Hematopoietic multipotent progenitor cell treated with erythropoietin and hydrocortisone succinate and interleukin-3 and kit ligand, for 8 days (in vitro differentiated cells): ENCODE measurements at regions not wholly inside any gene's neighbourhood (a gene's known extent, or its start where the extent isn't known, plus 50 kb on each side); places are given as distances from the start of the nearest gene placed in this dataset.
"Not testable (repeated sequence)": the region's sequence is repeated elsewhere in the genome, so short reads cannot be mapped to it uniquely, and the experiment has no call there.

Source experiments
- DNase-seq: peaks from one replicate; pipeline ENCODE4 v3.0.0-alpha.2; 2015

DNA sequence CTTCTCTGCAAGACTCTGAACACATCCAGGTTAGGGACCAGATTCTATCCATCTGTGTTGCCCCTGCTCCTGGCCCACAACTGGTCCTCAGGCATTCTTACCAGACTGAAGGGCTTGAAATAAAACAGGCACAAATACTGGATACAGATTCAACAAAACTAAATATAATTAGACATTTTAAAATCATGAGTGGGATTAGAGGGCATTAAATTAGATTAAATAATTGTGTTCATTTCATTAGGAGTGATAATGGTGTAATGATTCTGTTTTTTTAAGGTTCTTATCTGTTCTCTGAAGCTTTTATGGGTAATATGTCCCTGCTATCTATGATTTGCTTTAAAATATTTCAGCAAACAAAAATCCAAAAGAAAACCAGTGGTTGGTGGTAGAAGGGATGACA lies 226.5 kb downstream of the IRS1 start:
- no peak for DNase-seq

DNA sequence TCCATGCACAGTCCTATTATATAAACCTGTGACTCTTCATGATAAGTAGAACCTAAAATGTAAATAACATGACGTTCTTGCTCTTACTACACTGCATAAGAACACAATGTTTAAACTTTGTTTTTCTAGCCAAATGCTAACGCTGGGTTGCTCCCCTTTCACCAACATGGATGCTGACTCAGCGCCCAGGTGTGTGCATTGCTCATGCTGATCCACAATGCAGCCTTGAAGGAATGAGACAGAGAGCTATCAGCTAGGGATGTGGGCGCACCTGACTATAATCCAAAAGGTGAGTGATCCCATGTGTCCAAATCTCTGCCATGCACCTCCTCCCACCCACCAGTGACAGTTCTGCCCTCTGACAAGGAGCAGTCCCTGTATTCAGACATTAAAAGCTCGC lies 235.0 kb downstream of the IRS1 start:
- DNase-seq = no peak

DNA sequence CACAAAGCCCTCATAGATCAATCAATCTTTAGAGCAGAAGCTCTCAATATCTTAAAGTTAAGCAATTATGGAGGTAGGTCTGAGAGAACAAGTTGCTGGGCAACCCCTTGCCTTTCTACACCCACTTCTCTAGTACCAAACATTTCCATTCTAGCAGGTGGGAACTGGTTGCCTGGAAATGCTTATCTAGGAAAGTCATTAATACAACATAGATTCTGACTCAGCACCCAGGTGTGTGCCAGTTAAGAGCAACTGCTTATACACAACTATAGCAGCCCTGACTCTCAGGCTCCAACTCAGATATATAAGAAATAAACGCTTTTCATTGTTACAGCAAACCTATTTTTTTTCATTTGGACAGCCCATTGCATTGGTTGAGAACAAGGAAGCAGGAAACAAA lies 237.7 kb downstream of the IRS1 start:
- DNase-seq = no peak

DNA sequence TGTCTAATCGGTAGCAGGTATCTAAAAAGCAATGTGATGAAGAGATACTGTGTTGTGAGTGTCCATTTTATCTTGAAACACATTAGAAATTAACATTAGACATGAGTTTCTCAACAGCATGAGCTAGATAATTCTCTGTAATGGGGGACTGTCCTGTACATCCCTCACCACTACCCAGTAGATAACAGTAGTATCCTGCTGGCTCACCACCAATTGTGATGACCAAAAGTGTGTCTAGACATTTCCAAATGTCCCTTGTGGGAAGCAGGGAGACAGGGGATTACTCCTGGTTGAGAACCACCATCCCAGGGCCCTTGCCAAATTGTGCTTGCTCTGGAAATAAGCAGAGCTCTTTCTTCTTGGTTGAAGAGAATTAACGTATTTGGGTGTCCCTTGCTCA lies 239.3 kb downstream of the IRS1 start:
- DNase-seq = no peak

DNA sequence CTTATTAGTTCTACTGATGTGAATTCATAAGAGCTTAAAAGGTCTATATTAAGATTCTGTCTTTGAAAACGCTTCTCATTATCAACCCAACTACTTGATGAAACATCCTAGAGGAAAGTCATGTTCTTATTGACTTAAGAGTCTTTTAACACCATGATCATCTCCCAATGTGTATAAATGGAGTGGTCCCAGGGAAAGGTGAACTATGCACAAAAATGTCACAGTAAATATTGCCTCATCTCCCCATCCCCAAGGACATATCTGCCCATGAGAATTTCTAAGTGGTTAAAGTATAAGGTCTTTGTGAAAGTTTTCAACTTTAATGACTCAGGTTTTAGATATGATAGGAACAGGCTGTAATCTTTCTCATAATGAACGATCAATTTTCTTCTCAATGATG lies 240.1 kb downstream of the IRS1 start:
- no peak for DNase-seq

DNA sequence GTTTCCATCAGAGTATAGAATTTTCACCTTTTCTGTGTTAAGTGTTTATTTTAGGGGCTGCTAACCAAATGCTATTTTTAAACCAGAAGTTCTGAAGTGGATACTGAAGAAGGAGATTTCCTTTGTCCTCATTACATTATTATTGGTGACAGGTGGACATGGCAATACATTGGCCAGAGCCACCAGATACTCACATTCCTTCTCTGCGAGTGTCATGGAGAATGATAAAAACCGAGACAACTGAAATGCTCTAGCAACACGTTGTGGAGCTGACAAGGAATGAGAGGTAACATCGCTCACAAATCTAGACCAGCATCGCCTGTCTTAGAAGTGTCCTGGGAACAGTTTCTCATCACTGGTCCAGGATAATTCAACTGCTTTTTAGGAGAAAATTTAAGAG lies 241.2 kb downstream of the IRS1 start:
- DNase-seq = no peak

DNA sequence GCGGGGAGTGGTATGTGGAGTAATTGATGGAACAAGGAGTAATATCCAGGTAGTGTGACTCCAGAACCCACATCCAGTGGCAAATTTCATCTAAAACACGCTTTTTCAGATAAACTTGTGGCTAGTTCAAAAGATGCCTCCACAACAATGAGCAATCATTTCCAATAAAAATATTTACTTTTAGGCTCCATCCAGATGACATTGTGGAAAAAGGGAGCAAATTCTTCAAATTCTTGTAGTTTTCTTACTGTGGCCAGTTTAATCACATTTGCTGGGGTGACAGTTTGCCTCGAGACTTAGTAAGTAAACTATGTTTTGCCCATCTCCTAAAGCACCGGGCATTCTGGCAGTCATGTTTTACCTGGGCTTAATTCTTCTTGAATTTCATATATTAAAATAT lies 243.6 kb downstream of the IRS1 start:
- no peak for DNase-seq

DNA sequence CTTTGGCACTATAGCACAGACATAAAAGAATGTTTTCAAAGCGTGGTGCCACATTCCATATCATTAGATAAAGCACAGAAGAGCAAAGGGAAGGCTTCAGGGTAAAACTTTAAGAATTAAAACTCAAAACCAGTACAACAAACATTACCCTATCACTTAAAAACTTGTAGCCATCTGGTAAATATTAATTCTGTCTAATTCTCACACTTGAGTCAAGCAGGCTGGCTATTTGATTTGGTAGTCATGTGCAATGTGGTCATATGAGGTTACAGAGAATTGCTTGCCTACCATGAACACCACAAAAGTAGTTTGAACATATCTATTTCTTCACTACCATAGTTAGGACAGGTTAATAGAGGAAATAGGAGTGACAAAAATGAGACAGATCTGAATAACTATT lies 244.9 kb downstream of the IRS1 start:
- no peak for DNase-seq

DNA sequence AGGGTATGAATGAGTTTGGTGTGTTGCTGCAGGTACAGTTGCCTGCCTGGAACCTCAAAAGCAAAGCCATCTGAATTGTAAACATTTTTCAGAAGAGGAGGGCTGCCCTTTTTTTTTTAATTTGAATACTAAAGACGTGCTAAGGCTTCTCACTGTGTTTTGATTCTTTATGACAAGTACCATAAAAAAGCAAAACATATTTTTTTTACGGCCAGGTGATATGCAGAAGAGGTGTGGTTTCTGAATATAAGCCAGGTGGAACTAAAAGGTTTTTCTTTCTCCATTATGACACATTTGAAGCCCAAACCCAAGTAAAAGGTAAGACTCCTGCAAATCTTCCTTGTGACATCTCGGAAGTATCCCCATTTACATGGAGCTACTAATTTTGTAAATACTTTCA lies 246.3 kb downstream of the IRS1 start:
- DNase-seq = no peak

DNA sequence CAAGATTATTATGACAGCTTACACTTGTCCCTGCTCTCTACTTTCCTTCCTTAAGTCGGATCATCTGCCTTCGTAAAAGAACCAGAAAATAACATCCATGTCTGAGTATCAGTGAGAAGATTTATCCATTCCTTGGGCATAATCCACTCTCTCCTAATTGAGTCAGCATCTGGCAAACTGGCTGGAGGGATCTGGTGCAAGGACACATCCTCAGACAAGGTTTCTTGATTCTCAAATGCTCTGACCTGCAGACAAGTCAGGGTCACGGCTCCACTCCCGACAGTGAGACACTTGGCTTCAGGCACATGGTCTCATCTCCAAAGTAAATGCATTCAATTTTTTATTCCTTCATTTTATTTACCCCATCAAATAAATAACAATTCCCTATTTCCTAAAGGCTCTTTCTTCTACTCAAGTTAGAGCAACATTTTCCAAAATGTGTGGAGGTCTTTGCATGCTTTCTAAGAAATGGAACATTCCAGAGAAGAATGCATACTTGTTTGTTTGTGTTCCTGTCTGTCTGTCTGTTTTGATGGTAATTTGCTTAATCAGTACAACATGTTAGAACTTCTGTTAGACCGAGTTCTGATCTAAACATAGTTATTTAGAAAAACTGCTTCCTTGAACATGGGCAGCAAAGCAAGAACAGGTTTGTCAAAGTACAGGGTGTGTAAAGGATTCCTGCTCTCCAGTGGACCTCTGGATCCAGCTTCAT lies 246.9 kb downstream of the IRS1 start:
- DNase-seq = no peak

DNA sequence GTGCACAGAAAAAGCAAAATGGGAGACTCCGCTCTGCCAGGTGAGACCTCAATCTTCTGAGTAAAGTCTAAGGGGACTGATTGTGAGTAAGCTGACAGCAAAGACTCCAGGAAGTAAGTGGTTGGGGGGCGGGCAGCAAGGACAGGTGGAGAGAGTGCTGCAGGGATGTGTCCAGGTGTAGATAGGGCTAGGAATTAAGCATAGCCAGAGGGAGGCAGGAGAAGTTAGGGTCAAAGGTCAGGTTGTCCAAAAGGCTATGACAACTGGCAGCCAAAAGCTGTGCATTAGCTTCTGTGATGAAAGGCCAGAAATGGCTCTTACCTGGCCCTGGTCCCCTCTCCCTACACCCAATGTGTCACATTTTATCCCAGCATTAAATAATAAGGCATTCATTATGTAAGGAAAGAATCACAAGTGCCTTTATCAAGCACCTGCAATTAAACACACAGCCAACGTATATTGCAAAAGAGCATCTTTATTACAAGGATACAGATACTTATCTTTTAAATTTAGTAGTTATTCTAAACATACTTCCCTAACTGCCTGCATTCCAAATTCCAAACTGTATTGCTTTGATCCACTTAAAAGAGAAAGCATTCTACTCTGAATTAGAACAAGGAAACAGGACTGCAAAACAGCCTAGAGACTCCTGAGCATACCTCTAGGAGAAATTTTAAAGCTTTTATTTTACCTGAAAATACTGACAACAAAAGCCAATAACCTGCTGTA lies 247.9 kb downstream of the IRS1 start:
- no peak for DNase-seq

DNA sequence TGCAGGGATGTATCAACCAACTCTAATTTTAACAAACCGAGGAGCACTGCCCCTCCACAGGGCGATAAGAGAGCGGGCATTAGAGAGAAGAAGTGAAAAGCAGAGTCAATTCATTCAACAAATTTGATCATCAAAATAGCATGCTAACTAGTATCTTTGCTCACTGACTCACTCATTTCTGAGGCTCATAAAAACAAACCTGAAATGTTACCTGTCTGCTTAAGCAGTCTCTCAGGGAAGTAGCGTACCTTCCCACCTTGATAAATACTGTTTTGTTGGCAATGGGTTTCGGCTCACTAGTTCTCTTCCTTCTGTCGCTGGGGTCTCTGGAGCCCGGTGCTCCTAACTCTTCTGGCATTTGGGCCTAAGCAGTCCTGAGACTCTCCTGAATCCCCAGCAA lies 248.8 kb downstream of the IRS1 start:
- DNase-seq = no peak

DNA sequence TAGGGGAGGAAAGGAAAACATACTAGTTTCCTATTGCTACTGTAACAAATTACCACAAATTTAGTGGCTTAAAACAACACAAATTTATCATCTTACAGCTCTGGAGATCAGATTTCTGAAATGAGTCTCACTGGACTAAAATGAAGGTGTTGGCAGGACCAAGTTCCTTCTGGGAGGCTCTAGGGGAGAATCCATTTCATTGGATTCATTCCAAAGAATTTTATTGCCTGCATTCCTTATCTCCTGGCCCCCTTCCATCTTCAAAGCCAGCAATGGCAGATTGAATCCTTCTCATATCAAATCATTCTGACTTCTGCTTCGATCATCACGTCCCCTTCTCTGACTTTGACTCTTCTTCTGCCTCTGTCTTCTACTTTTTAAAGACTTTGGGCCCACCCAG lies 250.9 kb downstream of the IRS1 start:
- DNase-seq = no peak

DNA sequence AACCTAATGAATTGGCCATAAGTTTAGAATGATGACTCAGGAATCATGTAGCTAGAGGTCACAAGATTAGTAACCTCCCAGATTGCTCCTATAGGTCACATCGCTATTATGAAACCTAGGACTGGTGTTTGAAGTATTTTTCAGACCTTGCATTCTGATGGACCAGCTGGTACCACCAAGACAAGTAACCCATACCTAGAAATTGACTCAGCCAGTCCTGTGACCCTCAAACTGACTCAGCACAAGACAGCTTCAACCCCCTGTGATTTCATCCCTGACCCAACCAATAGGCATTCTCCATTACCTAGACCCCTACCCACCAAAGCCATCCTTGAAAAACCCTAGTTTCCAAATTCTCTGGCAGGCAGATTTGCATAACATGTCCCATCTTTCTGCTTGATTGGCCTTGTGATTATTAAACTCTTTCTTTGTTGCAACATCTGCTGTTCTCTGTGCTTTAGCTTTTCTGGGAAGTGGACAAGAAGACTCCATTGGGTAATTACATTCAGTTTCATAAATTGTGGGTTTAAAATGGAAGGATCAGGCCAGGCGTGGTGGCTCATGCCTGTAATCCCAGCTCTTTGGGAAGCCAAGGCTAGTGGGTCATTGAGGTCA lies 254.9 kb downstream of the IRS1 start:
- DNase-seq = no peak

DNA sequence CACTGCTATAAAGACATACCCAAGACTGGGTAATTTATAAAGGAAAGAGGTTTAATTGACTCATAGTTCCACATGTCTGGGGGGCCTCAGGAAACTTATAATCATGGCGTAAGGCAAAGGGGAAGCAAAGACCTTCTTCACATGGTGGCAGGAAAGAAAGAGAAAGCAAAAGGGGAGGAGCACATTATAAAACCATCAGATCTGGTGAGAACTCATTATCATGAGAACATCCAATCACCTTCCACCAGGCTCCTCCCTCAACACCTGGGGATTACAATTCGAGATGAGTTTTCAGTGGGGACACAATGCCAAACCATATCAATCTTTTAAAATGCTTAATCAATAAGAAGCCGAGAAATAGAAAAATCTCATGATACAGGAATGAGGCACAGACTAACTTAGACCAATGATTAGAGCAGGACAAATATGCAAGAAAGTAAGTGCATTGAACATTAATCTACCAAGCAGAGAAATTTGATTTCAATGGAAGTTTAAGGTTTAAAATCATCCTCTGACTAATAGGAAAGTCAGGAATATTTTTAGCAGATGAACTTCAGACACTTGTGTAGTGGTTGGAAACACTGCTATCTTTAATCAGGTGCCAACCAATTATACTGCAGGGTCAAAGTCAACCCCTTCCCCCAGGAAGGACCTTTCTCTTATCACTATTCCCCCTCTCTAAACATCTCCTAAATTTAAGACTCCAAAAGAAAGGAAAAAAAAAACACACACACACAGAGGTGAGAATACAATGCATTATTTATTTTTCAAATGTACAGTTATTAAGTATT lies 259.2 kb downstream of the IRS1 start:
- no peak for DNase-seq

DNA sequence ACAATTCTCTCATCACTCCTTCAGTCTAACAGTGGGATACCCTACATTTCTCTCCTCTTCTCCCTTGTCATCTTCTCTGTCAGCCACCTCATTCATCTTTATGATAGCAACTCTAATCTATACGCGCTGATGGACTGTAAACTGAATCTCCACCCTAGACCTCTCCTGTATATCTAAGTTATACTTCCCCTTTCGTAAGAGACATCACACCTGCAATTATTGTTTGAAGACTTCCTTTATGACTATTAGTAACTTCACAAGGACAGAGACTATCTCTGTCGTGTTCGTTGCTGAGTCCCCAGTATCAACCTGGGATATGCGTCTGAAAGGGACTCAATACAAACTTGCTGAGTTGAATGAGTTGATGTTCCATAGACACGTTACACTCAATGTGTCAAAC lies 263.2 kb downstream of the IRS1 start:
- no peak for DNase-seq

DNA sequence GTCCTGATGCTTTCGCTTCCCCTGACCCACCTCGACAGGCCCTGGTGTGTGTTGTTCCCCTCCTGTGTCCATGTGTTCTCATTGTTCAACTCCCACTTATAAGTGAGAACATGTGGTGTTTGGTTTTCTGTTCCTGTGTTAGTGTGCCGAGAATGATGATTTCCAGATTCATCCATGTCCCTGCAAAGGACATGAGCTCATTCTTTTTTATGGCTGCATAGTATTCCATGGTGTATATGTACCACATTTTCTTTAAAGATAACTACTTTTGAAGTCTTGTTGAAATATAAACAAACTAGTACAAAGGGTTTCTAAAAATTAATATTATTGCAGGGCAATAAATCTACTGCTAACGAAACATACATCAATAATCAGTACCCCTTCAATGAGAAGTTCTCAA lies 266.6 kb downstream of the IRS1 start:
- not testable (repeated sequence) for DNase-seq

DNA sequence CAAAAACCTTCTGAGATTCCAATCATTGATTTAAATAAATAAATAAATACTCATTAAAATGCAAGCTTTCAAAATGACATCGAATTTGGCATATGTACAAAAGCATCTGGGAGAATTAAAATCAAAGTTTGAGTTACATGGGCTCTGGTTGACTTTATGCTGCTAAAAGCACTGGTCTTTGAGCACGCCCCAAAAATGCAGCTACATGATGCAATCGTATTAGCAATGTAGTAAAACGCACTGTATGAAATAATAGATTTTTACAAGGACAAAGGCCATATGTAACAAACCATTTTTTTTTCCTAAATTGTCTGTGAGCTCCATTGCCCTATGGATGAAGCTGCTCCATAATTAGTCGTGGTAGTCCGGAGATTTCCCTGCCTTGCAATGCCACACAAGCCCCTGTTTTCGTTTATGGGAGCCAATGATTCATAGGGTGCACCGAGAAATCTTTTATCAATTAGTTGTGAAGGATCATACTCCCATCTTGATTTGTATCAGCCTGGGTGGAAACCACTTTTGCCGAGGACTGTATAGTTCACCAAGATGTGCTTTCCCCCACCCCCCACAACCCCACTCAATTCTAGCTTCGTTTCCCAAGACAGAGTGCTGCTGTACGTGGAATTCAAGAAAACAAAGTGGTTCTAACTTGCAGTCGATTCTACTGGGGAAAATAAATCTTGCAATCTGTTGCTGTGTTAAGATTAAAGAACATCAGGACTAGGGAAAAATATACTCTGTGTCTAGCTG lies 268.4 kb downstream of the IRS1 start:
- no peak for DNase-seq

DNA sequence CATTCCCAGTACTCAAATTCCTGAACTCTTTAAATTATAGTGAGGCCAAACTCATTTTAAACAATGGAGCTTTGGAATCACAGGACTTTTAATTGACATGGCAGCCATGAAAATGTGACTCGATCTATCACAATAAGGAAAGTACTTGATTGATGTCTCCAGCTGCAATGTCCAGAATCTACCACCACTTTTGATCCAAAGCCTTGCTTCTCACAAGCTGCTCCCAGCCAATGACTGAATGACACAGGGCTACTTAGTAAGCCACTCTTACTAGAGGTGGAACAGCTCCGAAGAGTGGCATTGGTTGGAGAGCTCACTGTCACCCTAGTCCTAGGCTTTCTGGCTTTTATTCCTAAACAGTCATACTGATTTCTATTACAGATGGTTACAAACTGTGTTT lies 270.1 kb downstream of the IRS1 start:
- DNase-seq = no peak

DNA sequence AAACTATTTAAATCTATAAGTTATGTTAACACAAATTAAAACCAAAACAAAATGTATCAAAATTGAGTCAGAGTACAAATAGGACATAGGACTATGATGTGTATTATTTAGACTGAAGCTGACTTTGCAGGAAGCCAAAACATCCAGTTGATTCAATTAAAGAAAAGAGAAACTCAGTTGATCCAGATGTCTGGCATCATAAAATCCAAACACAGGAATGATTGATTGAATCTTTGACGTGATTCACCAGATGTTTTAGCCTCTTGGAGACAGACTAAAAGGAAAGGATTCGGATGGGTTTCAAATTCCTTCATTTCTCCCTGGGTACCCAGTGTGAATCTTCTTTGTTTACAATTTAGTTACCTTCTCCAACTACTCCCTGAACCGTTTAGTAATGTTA lies 272.9 kb downstream of the IRS1 start:
- no peak for DNase-seq

DNA sequence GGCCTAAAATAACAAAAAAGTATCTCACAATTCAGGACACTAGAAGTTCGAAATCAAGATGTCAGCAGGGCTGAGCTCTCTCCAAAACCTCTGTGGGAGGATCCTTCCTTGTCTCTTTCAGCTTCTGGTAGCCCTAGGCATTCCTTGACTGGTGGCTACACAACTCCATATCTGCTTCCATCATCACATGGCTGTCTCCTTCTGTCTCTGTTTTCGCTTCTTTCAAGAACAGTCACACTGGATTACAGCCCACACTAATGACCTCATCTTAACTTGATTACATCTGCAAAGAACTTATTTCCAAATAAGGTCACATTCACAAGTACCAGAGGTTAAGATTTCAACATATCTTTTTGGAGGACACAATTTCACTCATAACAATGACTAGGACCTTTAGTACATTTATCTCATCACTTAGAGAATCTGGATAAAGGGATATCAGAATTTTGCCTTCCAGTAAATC lies 275.2 kb downstream of the IRS1 start:
- no peak for DNase-seq

DNA sequence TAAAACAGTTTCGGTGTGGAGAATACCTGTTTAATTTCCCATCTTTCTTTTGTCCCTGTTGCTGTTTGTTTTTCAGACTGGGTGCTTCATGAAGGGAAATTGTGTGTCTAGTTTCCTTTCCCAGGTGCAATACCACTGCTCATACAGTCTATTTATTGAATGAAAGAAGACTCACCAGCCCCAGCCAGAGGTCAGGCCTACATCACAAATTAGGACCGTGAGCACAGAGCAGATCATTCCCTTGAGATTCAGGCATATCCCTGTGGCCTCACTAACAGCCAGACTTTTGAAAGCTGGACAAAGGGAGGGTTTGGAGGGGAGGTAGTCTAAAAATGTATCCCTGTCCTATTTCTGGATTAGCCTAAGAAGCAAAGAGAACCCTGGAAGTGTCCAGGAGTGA lies 278.9 kb downstream of the IRS1 start:
- DNase-seq = no peak
